ENCODE measurements at regions not wholly inside any gene's neighbourhood (a gene's known extent, or its start where the extent isn't known, plus 50 kb on each side); places are given as distances from the start of the nearest gene placed in this dataset.
"Not testable (repeated sequence)": the region's sequence is repeated elsewhere in the genome, so short reads cannot be mapped to it uniquely, and the experiment has no call there.

DNA sequence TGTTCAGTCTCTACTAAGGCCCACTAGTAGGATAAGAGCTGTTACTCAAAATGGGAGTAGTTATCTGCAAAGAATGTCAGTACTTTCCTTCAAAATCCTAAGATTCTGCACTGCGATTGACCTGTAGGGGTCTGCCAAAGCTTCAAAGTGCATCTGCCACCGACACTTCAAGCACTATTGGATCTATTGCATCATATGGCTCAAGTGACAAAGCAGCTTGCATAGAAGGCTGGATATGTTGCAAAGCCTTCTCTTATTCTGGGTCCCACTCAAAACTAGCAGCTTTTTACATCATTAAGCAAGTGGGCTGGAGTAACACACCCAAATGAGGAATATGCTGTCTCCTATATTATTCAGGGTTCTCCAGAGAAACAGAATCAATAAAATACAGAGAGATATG lies 115.4 kb upstream of the EMCN start:
- intact Hi-C loops (cut with DNase I), result no loop called here
- Histone ChIP-seq H3K9ac (ENCODE audit: low read depth in 2 of 2, low read length in 2 of 2) (no peak overlapping the region), H3K9me3 (no peaks in the 10 kb centered on the region), H3K27me3 (no peaks in the 10 kb centered on the region), H3K4me3 (no peak overlapping the region), H3K27ac (no peak overlapping the region), H3K4me1 (no peaks in the 10 kb centered on the region), H3K36me3 (no peaks in the 10 kb centered on the region)
- no peak for DNase-seq
- TF ChIP-seq, protein P1, sequence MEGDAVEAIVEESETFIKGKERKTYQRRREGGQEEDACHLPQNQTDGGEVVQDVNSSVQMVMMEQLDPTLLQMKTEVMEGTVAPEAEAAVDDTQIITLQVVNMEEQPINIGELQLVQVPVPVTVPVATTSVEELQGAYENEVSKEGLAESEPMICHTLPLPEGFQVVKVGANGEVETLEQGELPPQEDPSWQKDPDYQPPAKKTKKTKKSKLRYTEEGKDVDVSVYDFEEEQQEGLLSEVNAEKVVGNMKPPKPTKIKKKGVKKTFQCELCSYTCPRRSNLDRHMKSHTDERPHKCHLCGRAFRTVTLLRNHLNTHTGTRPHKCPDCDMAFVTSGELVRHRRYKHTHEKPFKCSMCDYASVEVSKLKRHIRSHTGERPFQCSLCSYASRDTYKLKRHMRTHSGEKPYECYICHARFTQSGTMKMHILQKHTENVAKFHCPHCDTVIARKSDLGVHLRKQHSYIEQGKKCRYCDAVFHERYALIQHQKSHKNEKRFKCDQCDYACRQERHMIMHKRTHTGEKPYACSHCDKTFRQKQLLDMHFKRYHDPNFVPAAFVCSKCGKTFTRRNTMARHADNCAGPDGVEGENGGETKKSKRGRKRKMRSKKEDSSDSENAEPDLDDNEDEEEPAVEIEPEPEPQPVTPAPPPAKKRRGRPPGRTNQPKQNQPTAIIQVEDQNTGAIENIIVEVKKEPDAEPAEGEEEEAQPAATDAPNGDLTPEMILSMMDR (IDR thresholded peaks at IDR 0.05), result no peak

DNA sequence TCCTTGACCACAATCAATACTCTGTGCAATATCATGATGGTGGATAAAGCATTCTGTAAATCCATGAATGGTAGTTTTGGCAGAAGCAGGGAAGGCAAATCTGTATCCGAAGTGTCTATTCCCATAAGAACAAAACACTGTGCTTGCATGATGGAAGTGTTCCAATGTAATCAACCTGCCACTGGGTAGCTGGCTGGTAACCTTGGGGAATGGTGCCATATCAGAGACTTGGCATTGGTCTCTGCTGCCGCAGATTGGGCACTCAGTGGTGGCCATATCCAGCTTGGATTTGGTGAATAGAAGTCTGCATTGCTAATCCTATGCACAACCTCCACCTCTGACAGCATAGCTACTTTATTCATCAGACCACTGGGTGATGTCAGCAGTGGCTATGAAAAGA lies 114.3 kb upstream of the EMCN start:
- no peak overlapping the region for H3K27ac ChIP-seq
- no peaks in the 10 kb centered on the region for H3K4me1 ChIP-seq
- intact Hi-C loops (cut with DNase I), result no loop called here
- H3K36me3 ChIP-seq, result no peaks in the 10 kb centered on the region
- H3K9ac ChIP-seq (ENCODE audit: low read depth in 2 of 2, low read length in 2 of 2), result no peak overlapping the region
- H3K27me3 ChIP-seq, result no peaks in the 10 kb centered on the region
- H3K9me3 ChIP-seq, result no peaks in the 10 kb centered on the region
- TF ChIP-seq, protein P1 (IDR thresholded peaks at IDR 0.05), result no peak
- DNase-seq, result no peak
- H3K4me3 ChIP-seq, result no peak overlapping the region

DNA sequence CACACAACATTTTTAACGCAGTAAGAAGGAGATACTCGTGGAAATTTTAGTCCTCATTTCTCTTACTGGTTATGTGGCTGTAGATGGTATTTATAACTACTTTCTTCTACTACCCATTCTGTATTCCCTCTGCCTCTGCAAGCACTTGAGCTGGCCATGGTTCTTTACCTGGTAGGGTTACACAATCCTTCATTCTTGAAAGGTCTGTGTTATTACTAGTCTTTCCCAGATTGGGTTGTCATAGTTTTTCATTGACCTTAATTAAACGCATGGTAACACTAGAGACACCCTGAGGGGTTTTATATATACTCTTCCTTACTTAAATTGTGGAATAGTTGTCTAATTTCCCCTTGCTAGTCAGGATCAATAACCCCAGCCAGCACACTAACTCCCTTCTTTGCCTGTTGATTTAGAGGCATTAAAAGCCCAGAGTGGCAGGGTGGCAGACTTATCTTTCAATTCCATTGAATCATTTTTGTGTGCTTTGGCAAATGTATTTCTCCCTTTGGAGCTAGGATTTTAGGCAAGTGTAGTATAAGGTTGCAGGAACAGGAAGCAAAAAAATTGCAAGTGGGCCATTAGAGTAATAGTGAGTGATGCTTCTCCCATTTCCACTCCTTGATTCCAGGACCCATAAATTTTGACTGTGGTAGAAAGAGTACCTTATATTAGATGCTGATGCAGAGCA lies 113.6 kb upstream of the EMCN start:
- DNase-seq, result no peak
- no peaks in the 10 kb centered on the region for H3K4me1 ChIP-seq
- H3K9me3 ChIP-seq, result no peaks in the 10 kb centered on the region
- H3K27ac ChIP-seq, result no peak overlapping the region
- H3K27me3 ChIP-seq, result no peaks in the 10 kb centered on the region
- no peak overlapping the region for H3K9ac ChIP-seq (ENCODE audit: low read depth in 2 of 2, low read length in 2 of 2)
- TF ChIP-seq, protein P1 (IDR thresholded peaks at IDR 0.05), result no peak
- no peaks in the 10 kb centered on the region for H3K36me3 ChIP-seq
- intact Hi-C loops (cut with DNase I), result no loop called here
- no peak overlapping the region for H3K4me3 ChIP-seq

DNA sequence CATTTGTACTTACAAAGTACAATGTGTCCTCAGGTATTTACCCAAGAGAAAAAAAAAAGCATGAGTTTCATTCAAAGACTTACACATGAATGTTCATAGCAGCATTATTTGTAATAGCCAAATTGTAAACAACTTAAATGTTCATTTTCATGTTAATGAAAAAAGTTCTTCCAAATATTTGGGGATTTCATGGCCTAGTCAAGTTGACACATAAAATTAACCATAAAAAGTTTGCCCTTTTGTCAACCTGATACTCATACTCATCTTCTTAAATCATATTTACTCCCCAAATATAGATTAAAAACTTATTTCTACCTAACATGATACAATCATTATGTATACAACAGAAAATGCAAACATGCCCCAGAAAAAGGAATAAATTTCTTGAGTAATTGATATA lies 112.5 kb upstream of the EMCN start:
- Histone ChIP-seq H3K9ac (ENCODE audit: low read depth in 2 of 2, low read length in 2 of 2) (no peak overlapping the region), H3K4me1 (no peaks in the 10 kb centered on the region), H3K9me3 (no peaks in the 10 kb centered on the region), H3K27ac (no peak overlapping the region), H3K36me3 (no peaks in the 10 kb centered on the region), H3K4me3 (no peak overlapping the region), H3K27me3 (no peaks in the 10 kb centered on the region)
- DNase-seq, result no peak
- intact Hi-C loops (cut with DNase I), result no loop called here
- TF ChIP-seq, protein P1 (IDR thresholded peaks at IDR 0.05), result no peak

DNA sequence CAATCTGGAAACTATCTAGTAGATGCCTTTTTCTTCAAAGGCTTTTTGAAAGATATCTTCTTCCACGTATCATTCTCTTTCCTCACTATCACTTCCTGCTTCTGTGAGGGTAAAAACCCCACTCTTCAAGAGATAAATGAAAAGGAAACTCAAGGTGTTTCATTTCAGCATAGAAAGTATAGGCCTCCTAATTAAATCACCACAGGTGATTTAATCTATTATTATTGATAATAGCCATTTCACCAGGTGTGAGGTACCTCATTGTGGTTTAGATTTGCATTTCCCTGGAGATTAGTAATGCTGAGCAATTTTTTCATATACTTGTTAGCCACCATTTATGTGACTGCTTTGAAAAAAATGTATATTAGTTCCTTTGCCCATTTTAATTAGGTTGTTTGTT lies 92.0 kb upstream of the EMCN start:
- H3K36me3 ChIP-seq, result no peaks in the 10 kb centered on the region
- H3K4me3 ChIP-seq, result no peak overlapping the region
- intact Hi-C loops (cut with DNase I), result no loop called here
- no peak overlapping the region for H3K27ac ChIP-seq
- H3K27me3 ChIP-seq, result no peaks in the 10 kb centered on the region
- TF ChIP-seq, protein P1 (IDR thresholded peaks at IDR 0.05), result no peak
- H3K4me1 ChIP-seq, result no peaks in the 10 kb centered on the region
- no peaks in the 10 kb centered on the region for H3K9me3 ChIP-seq
- no peak overlapping the region for H3K9ac ChIP-seq (ENCODE audit: low read depth in 2 of 2, low read length in 2 of 2)
- DNase-seq, result no peak

DNA sequence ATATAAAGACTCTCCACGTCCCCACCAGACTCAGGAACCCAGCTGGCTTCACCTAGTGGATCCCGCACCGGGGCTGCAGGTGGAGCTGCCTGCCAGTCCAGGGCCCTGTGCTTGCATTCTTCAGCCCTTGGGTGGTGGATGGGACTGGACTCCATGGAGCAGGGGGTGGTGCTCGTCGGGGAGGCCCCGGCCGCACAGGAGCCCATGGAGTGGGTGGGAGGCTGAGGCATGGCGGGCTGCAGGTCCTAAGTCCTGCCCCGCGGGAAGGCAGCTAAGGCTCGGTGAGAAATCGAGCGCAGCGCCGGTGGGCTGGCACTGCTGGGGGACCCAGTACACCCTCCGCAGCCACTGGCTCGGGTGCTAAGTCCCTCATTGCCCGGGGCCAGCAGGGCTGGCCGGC lies 90.8 kb upstream of the EMCN start:
- H3K4me3 ChIP-seq; H3K9ac ChIP-seq (ENCODE audit: low read depth in 2 of 2, low read length in 2 of 2); intact Hi-C loops (cut with DNase I); H3K4me1 ChIP-seq; H3K27ac ChIP-seq; H3K36me3 ChIP-seq; DNase-seq; H3K27me3 ChIP-seq; H3K9me3 ChIP-seq: not testable (repeated sequence)
